ENCODE measurements at regions not wholly inside any gene's neighbourhood (a gene's known extent, or its start where the extent isn't known, plus 50 kb on each side); places are given as distances from the start of the nearest gene placed in this dataset.

DNA sequence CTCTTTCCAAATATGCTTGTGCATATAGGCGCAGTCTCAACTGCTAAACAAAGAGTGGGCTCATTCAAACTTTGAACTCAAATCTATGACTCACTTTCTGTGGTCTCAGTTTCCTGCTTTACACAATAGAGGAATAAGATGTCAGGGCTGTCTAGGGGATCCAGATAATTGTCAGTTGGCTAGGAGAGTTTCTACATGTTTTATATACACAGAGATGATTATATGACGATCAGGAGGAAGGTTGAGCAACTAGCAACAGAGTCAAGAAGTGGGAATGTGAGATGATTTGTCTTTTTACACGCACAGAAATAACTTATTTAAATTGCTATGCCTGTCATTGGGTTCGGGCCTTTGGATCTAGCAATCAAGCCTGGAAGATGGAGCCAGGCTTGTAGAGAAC is 299.4 kb upstream of the LYPLAL1 start:
- TF ChIP-seq CTCF (IDR thresholded peaks at IDR 0.05; ENCODE audit: low read length) (no peak), EZH2 (optimal IDR thresholded peaks at IDR 0.05; ENCODE audit: low read depth, low read length) (no peak)

All from MM.1S (cell line).